ENCODE measurements at regions not wholly inside any gene's neighbourhood (a gene's known extent, or its start where the extent isn't known, plus 50 kb on each side); places are given as distances from the start of the nearest gene placed in this dataset.
A peak's percentile ranks its signal among the peaks of the same experiment; 100 is the strongest.

GRCh38 chr5:40401284-40402006 lies 278.3 kb upstream of the PTGER4 start:
- ChIA-PET CTCF (interaction anchor here (0.7 to 1.8 kb wide), 4 partner anchors 10 to 40 kb away, joined by 3 to 6 read pairs (median 3); no protein-coding TSS in a partner anchor), POLR2A (no interaction called here)
- no peak for TF ChIP-seq CTCF (IDR thresholded peaks at IDR 0.05; ENCODE audit: insufficient read depth, low read length, missing control alignments)
- no peak for DNase-seq (ENCODE audit: low read depth, low spot score)
- no peak overlapping the region for H3K4me3 ChIP-seq (ENCODE audit: low read depth, low read length)

GRCh38 chr5:40400245-40400644 lies 279.5 kb upstream of the PTGER4 start:
- no peak for DNase-seq (ENCODE audit: low read depth, low spot score)
- POLR2A ChIA-PET = no interaction called here
- H3K4me3 ChIP-seq (ENCODE audit: low read depth, low read length) = no peak overlapping the region
- no peak for TF ChIP-seq CTCF (IDR thresholded peaks at IDR 0.05; ENCODE audit: insufficient read depth, low read length, missing control alignments)
- CTCF ChIA-PET = no interaction called here

GRCh38 chr5:40399349-40399748 lies 280.4 kb upstream of the PTGER4 start:
- ChIA-PET CTCF (no interaction called here), POLR2A (no interaction called here)
- no peak overlapping the region for H3K4me3 ChIP-seq (ENCODE audit: low read depth, low read length)
- TF ChIP-seq CTCF (IDR thresholded peaks at IDR 0.05; ENCODE audit: insufficient read depth, low read length, missing control alignments) = no peak
- peak; percentile 62 for DNase-seq (ENCODE audit: low read depth, low spot score)

GRCh38 chr5:40397976-40398375 lies 281.7 kb upstream of the PTGER4 start:
- TF ChIP-seq CTCF (IDR thresholded peaks at IDR 0.05; ENCODE audit: insufficient read depth, low read length, missing control alignments) = no peak
- H3K4me3 ChIP-seq (ENCODE audit: low read depth, low read length) = no peak overlapping the region
- ChIA-PET CTCF (no interaction called here), POLR2A (no interaction called here)
- no peak for DNase-seq (ENCODE audit: low read depth, low spot score)

GRCh38 chr5:40397091-40397490 lies 282.6 kb upstream of the PTGER4 start:
- TF ChIP-seq CTCF (IDR thresholded peaks at IDR 0.05; ENCODE audit: insufficient read depth, low read length, missing control alignments) = no peak
- no peak for DNase-seq (ENCODE audit: low read depth, low spot score)
- ChIA-PET CTCF (no interaction called here), POLR2A (no interaction called here)
- H3K4me3 ChIP-seq (ENCODE audit: low read depth, low read length) = no peak overlapping the region

GRCh38 chr5:40396317-40396716 lies 283.4 kb upstream of the PTGER4 start:
- DNase-seq (ENCODE audit: low read depth, low spot score) = no peak
- H3K4me3 ChIP-seq (ENCODE audit: low read depth, low read length) = no peak overlapping the region
- TF ChIP-seq CTCF (IDR thresholded peaks at IDR 0.05; ENCODE audit: insufficient read depth, low read length, missing control alignments) = no peak
- POLR2A ChIA-PET = no interaction called here
- CTCF ChIA-PET = no interaction called here
